ENCODE measurements at regions not wholly inside any gene's neighbourhood (a gene's known extent, or its start where the extent isn't known, plus 50 kb on each side); places are given as distances from the start of the nearest gene placed in this dataset.

- Histone ChIP-seq H3K4me3 (no peak overlapping the region), H3K4me1 (no peaks in the 10 kb centered on the region), H3K9me3 (no peaks in the 10 kb centered on the region), H3K27me3 (no peaks in the 10 kb centered on the region), H3K36me3 (no peaks in the 10 kb centered on the region), H3K27ac (replicated peaks in 1 of 4) (no peak overlapping the region)
- no peak for TF ChIP-seq POLR2AphosphoS5 (IDR thresholded peaks at IDR 0.05)
- no peak for TF ChIP-seq CTCF (IDR thresholded peaks at IDR 0.05)
- no peak for TF ChIP-seq POLR2A (IDR thresholded peaks at IDR 0.05; ENCODE audit: low read depth)
- no peak for TF ChIP-seq EP300 (IDR thresholded peaks at IDR 0.05)
- 46% methylated on average over 1 of the region's 1 CpG for WGBS
- no peak for DNase-seq (ENCODE audit: extremely low spot score)
- intact Hi-C loops (cut with DNase I), result no loop called here
Observed at GRCh38 chr15:92705764-92706163, 50.2 kb upstream of the FAM174B start.

GRCh38 chr15:92706201-92706600 lies 50.6 kb upstream of the FAM174B start:
- Histone ChIP-seq H3K4me3 (no peak overlapping the region), H3K4me1 (no peaks in the 10 kb centered on the region), H3K27ac (replicated peaks in 1 of 4) (no peak overlapping the region), H3K9me3 (no peaks in the 10 kb centered on the region), H3K36me3 (no peaks in the 10 kb centered on the region), H3K27me3 (no peaks in the 10 kb centered on the region)
- 68% methylated on average over 4 of the region's 7 CpGs for WGBS
- no peak for DNase-seq (ENCODE audit: extremely low spot score)
- TF ChIP-seq POLR2AphosphoS5 (IDR thresholded peaks at IDR 0.05), result no peak
- no peak for TF ChIP-seq POLR2A (IDR thresholded peaks at IDR 0.05; ENCODE audit: low read depth)
- no peak for TF ChIP-seq EP300 (IDR thresholded peaks at IDR 0.05)
- no peak for TF ChIP-seq CTCF (IDR thresholded peaks at IDR 0.05)
- intact Hi-C loops (cut with DNase I), result no loop called here

- WGBS, result 90% methylated on average over 12 of the region's 12 CpGs
- Histone ChIP-seq H3K4me1 (no peaks in the 10 kb centered on the region), H3K4me3 (no peak overlapping the region), H3K9me3 (no peaks in the 10 kb centered on the region), H3K36me3 (no peaks in the 10 kb centered on the region), H3K27ac (replicated peaks in 1 of 4) (no peak overlapping the region), H3K27me3 (no peaks in the 10 kb centered on the region)
- intact Hi-C loops (cut with DNase I), result no loop called here
- DNase-seq (ENCODE audit: extremely low spot score), result no peak
- no peak for TF ChIP-seq EP300 (IDR thresholded peaks at IDR 0.05)
- no peak for TF ChIP-seq POLR2A (IDR thresholded peaks at IDR 0.05; ENCODE audit: low read depth)
- no peak for TF ChIP-seq POLR2AphosphoS5 (IDR thresholded peaks at IDR 0.05)
- TF ChIP-seq CTCF (IDR thresholded peaks at IDR 0.05), result no peak
Observed at GRCh38 chr15:92707880-92708551, 52.4 kb upstream of the FAM174B start.

GRCh38 chr15:92708635-92709034 lies 53.1 kb upstream of the FAM174B start:
- Histone ChIP-seq H3K9me3 (no peaks in the 10 kb centered on the region), H3K36me3 (no peaks in the 10 kb centered on the region), H3K4me1 (peaks cover 0 to 3% (median 2%) of the 10 kb centered on the region in 4 donors), H3K27ac (replicated peaks in 1 of 4) (no peak overlapping the region), H3K27me3 (no peaks in the 10 kb centered on the region), H3K4me3 (no peak overlapping the region)
- DNase-seq (ENCODE audit: extremely low spot score), result no peak
- TF ChIP-seq POLR2AphosphoS5 (IDR thresholded peaks at IDR 0.05), result no peak
- no peak for TF ChIP-seq CTCF (IDR thresholded peaks at IDR 0.05)
- no peak for TF ChIP-seq EP300 (IDR thresholded peaks at IDR 0.05)
- no peak for TF ChIP-seq POLR2A (IDR thresholded peaks at IDR 0.05; ENCODE audit: low read depth)
- WGBS, result 86% methylated on average over 4 of the region's 4 CpGs
- intact Hi-C loops (cut with DNase I), result no loop called here

All from esophagus muscularis mucosa (tissue), 4 donors.